Tibial artery (tissue), 4 donors: ENCODE measurements at regions not wholly inside any gene's neighbourhood (a gene's known extent, or its start where the extent isn't known, plus 50 kb on each side); places are given as distances from the start of the nearest gene placed in this dataset.
A peak's percentile ranks its signal among the peaks of the same experiment; 100 is the strongest.

Experiments
- DNase-seq, 2 donors: peaks; one replicate each; pipeline ENCODE4 v3.0.0-alpha.2; 2019
- H3K27ac ChIP-seq, 2 donors: fragments of 200-600 bp; sonication (generic) in 1 of 2; 1 replicate in 1 of 2; 2 replicates in 1 of 2; pipeline ENCODE4 v1.5.1; 2018 to 2019; ENCODE audit warnings: mild to moderate bottlenecking in 1 of 2
- H3K27me3 ChIP-seq, 2 donors: fragments of 200-600 bp; sonication (generic) in 1 of 2; one replicate each; pipeline versions ENCODE4 v1.5.1 to v1.6.0; 2016 to 2019
- H3K36me3 ChIP-seq, 3 donors: fragments of 200-600 bp; sonication (generic) in 2 of 3; one replicate each; pipeline ENCODE4 v1.5.1; 2016 to 2019; ENCODE audit warnings: mild to moderate bottlenecking in 2 of 3
- H3K4me1 ChIP-seq, 4 donors: fragments of 200-600 bp; sonication (generic) in 2 of 4; 1 replicate in 3 of 4; 2 replicates in 1 of 4; pipeline ENCODE4 v1.5.1; 2016 to 2019
- H3K4me3 ChIP-seq, 2 donors: fragments of 200-600 bp; sonication (generic) in 1 of 2; 1 replicate in 1 of 2; 2 replicates in 1 of 2; pipeline ENCODE4 v1.5.1; 2018 to 2019; ENCODE audit warnings: mild to moderate bottlenecking in 2 of 2
- H3K9me3 ChIP-seq, 3 donors: fragments of 200-600 bp; sonication (generic) in 1 of 3; one replicate each; pipeline ENCODE4 v1.5.1; 2016 to 2019
- CTCF ChIP-seq, 2 experiments: fragments of 200-600 bp in 1 of 2; fragments of 450-650 bp in 1 of 2; IDR thresholded peaks; one replicate each; pipeline ENCODE4 v1.5.1; 2017 to 2019; ENCODE audit warnings: antibody characterized with exemption in 2 of 2, mild to moderate bottlenecking in 1 of 2, moderate library complexity in 1 of 2
- intact Hi-C: fragments of 100-400 bp; cut with DNase I; formaldehyde crosslinking; loops from one replicate; pipeline ENCODE4 v1.15.0; 2023; ENCODE audit warnings: low total_unique reads

- Histone ChIP-seq H3K4me3 (no peak overlapping the region), H3K27me3 (no peaks in the 10 kb centered on the region), H3K36me3 (no peaks in the 10 kb centered on the region), H3K9me3 (no peaks in the 10 kb centered on the region), H3K27ac (no peak overlapping the region), H3K4me1 (peaks cover 0 to 22% (median 2%) of the 10 kb centered on the region in 4 donors)
- intact Hi-C loops, result no loop called here
- TF ChIP-seq CTCF (IDR thresholded peaks at IDR 0.05), result no peak
- DNase-seq, result no peak
These were observed 170.2 kb upstream of the HMHB1 start for GRCh38 chr5:143641549-143642355.

- no peak overlapping the region for H3K27ac ChIP-seq
- intact Hi-C loops, result no loop called here
- TF ChIP-seq CTCF (IDR thresholded peaks at IDR 0.05), result no peak
- DNase-seq, result no peak
- H3K9me3 ChIP-seq, result no peaks in the 10 kb centered on the region
- peaks cover 0 to 40% (median 6%) of the 10 kb centered on the region in 4 donors for H3K4me1 ChIP-seq
- no peaks in the 10 kb centered on the region for H3K27me3 ChIP-seq
- no peaks in the 10 kb centered on the region for H3K36me3 ChIP-seq
- H3K4me3 ChIP-seq, result no peak overlapping the region
These were observed 173.3 kb upstream of the HMHB1 start for GRCh38 chr5:143638654-143639053.

GRCh38 chr5:143636931-143637528 is 174.9 kb upstream of the HMHB1 start:
- Histone ChIP-seq H3K9me3 (no peaks in the 10 kb centered on the region), H3K4me3 (no peak overlapping the region), H3K4me1 (peaks cover 0 to 39% (median 6%) of the 10 kb centered on the region in 4 donors), H3K27ac (peak overlapping the region; percentile 10 to 19), H3K36me3 (no peaks in the 10 kb centered on the region), H3K27me3 (no peaks in the 10 kb centered on the region)
- intact Hi-C loops, result no loop called here
- TF ChIP-seq CTCF (IDR thresholded peaks at IDR 0.05), result no peak
- DNase-seq, result no peak

- H3K4me3 ChIP-seq, result no peak overlapping the region
- no peak for DNase-seq
- no peaks in the 10 kb centered on the region for H3K36me3 ChIP-seq
- intact Hi-C loops, result no loop called here
- H3K9me3 ChIP-seq, result no peaks in the 10 kb centered on the region
- no peaks in the 10 kb centered on the region for H3K27me3 ChIP-seq
- peaks cover 0 to 32% (median 4%) of the 10 kb centered on the region in 4 donors for H3K4me1 ChIP-seq
- H3K27ac ChIP-seq, result peak overlapping the region in 1 of 2 donors; percentile 19
- no peak for TF ChIP-seq CTCF (IDR thresholded peaks at IDR 0.05)
These were observed 176.1 kb upstream of the HMHB1 start for GRCh38 chr5:143635888-143636287.

- DNase-seq, result no peak
- H3K27me3 ChIP-seq, result no peaks in the 10 kb centered on the region
- H3K4me3 ChIP-seq, result no peak overlapping the region
- intact Hi-C loops, result no loop called here
- H3K27ac ChIP-seq, result no peak overlapping the region
- H3K36me3 ChIP-seq, result no peaks in the 10 kb centered on the region
- peaks cover 0 to 32% (median 4%) of the 10 kb centered on the region in 4 donors for H3K4me1 ChIP-seq
- no peak for TF ChIP-seq CTCF (IDR thresholded peaks at IDR 0.05)
- no peaks in the 10 kb centered on the region for H3K9me3 ChIP-seq
These were observed 176.7 kb upstream of the HMHB1 start for GRCh38 chr5:143635146-143635752.
